CD14-positive monocyte (primary cell): ENCODE measurements at regions not wholly inside any gene's neighbourhood (a gene's known extent, or its start where the extent isn't known, plus 50 kb on each side); places are given as distances from the start of the nearest gene placed in this dataset.

ENCODE experiments used
- DNase-seq, 3 donors: peaks; one replicate each; pipeline ENCODE4 v3.0.0-alpha.2; 2011 to 2022
- H2AFZ ChIP-seq: 2 replicates; pipeline ENCODE4 v1.6.0; 2012; ENCODE audit warnings: mild to moderate bottlenecking, low read depth, low read length, inconsistent platforms; ENCODE audit not compliant: insufficient read depth, poor library complexity, severe bottlenecking
- H3K27ac ChIP-seq, 2 donors: 1 replicate in 1 of 2; 2 replicates in 1 of 2; pipeline ENCODE4 v1.5.1; 2012 to 2013; ENCODE audit warnings: low read length in 2 of 2, control low read depth in 1 of 2, inconsistent platforms in 1 of 2, low read depth in 1 of 2, mild to moderate bottlenecking in 1 of 2
- H3K27me3 ChIP-seq, 2 donors: one replicate each; pipeline versions ENCODE4 v1.6.0 to v1.6.1; 2011 to 2013; ENCODE audit warnings: low read length in 2 of 2; ENCODE audit not compliant: control insufficient read depth in 2 of 2, insufficient read depth in 2 of 2
- H3K36me3 ChIP-seq, 2 donors: replicated peaks in 1 of 2; 1 replicate in 1 of 2; 2 replicates in 1 of 2; pipeline versions ENCODE4 v1.5.1 to v1.6.1; 2012 to 2013; ENCODE audit warnings: low read length in 2 of 2, control low read depth in 1 of 2, inconsistent platforms in 1 of 2, mild to moderate bottlenecking in 1 of 2; ENCODE audit not compliant: insufficient read depth in 2 of 2, control insufficient read depth in 1 of 2
- H3K4me1 ChIP-seq, 2 donors: 1 replicate in 1 of 2; 2 replicates in 1 of 2; pipeline versions ENCODE4 v1.5.1 to v1.6.1; 2012 to 2013; ENCODE audit warnings: low read length in 2 of 2, control low read depth in 1 of 2, inconsistent platforms in 1 of 2, mild to moderate bottlenecking in 1 of 2, moderate library complexity in 1 of 2; ENCODE audit not compliant: insufficient read depth in 2 of 2, control insufficient read depth in 1 of 2
- H3K4me2 ChIP-seq: replicated peaks from 2 replicates; pipeline ENCODE3; 2012; ENCODE audit warnings: low read length, moderate library complexity, mild to moderate bottlenecking; ENCODE audit not compliant: poor library complexity, severe bottlenecking; ENCODE audit errors: extremely low read depth
- H3K4me3 ChIP-seq, 3 experiments: fragments of 200-600 bp in 1 of 3; sonication (generic) in 1 of 3; replicated peaks in 1 of 3; 1 replicate in 2 of 3; 2 replicates in 1 of 3; pipeline ENCODE4 v1.5.1; 2011 to 2013; ENCODE audit warnings: low read length in 3 of 3, mild to moderate bottlenecking in 3 of 3, control low read depth in 2 of 3, low read depth in 2 of 3, inconsistent platforms in 1 of 3, moderate library complexity in 1 of 3
- H3K79me2 ChIP-seq: 2 replicates; pipeline ENCODE4 v1.6.0; 2012; ENCODE audit warnings: mild to moderate bottlenecking, control low read depth, inconsistent platforms, low read length, moderate library complexity; ENCODE audit not compliant: insufficient read depth
- H3K9ac ChIP-seq: 2 replicates; pipeline ENCODE4 v1.6.0; 2017; ENCODE audit warnings: low read length, mild to moderate bottlenecking; ENCODE audit not compliant: insufficient read depth, poor library complexity, severe bottlenecking
- H3K9me3 ChIP-seq, 2 donors: replicated peaks in 1 of 2; 1 replicate in 1 of 2; 2 replicates in 1 of 2; pipeline versions ENCODE4 v1.5.1 to v1.6.1; 2012 to 2013; ENCODE audit warnings: low read length in 2 of 2, control low read depth in 1 of 2; ENCODE audit not compliant: control insufficient read depth in 1 of 2, insufficient read depth in 1 of 2
- H4K20me1 ChIP-seq: 2 replicates; pipeline ENCODE4 v1.6.0; 2012; ENCODE audit warnings: mild to moderate bottlenecking, low read length, control low read depth, moderate library complexity; ENCODE audit not compliant: insufficient read depth
- H3K27ac Mint-ChIP-seq, 7 donors: one replicate each; pipeline ENCODE4 v1.8.0; 2020; ENCODE audit warnings: mild to moderate bottlenecking in 7 of 7, mixed read lengths in 7 of 7, moderate library complexity in 6 of 7, inconsistent platforms in 2 of 7
- H3K27me3 Mint-ChIP-seq, 3 donors: one replicate each; pipeline ENCODE4 v1.8.0; 2021 to 2022; ENCODE audit warnings: low read depth in 3 of 3, mild to moderate bottlenecking in 3 of 3, mixed read lengths in 3 of 3, moderate library complexity in 3 of 3, inconsistent platforms in 1 of 3
- H3K36me3 Mint-ChIP-seq, 2 donors: one replicate each; pipeline ENCODE4 v1.8.0; 2020; ENCODE audit warnings: mixed read lengths in 2 of 2, inconsistent platforms in 1 of 2, mild to moderate bottlenecking in 1 of 2
- H3K4me1 Mint-ChIP-seq: one replicate; pipeline ENCODE4 v1.8.0; 2020; ENCODE audit warnings: mild to moderate bottlenecking, mixed read lengths
- H3K4me3 Mint-ChIP-seq, 2 donors: one replicate each; pipeline ENCODE4 v1.8.0; 2020; ENCODE audit warnings: mild to moderate bottlenecking in 2 of 2, mixed read lengths in 2 of 2, moderate library complexity in 1 of 2
- H3K9me3 Mint-ChIP-seq, 7 donors: one replicate each; pipeline ENCODE4 v1.8.0; 2020 to 2022; ENCODE audit warnings: mixed read lengths in 7 of 7, mild to moderate bottlenecking in 6 of 7, moderate library complexity in 6 of 7, inconsistent platforms in 2 of 7
- CTCF ChIP-seq: fragments of 200-600 bp; IDR thresholded peaks from one replicate; pipeline ENCODE4 v1.8.0; 2022; ENCODE audit warnings: antibody characterized with exemption, mild to moderate bottlenecking
- WGBS: methylation state at CpG from one replicate; pipeline ENCODE4 v1.1.5; 2013; ENCODE audit warnings: missing lambda C conversion rate; ENCODE audit not compliant: insufficient coverage; 5-methylcytosine and 5-hydroxymethylcytosine counted together
- intact Hi-C, 2 donors: fragments of 100-400 bp; cut with micrococcal nuclease; formaldehyde crosslinking; loops; one replicate each; pipeline versions ENCODE4 v1.15.0 to v1.15.1; 2023

GRCh38 chr2:180144338-180144813 is 137.3 kb upstream of the CWC22 start:
- Mint-ChIP-seq H3K4me3 (no peak overlapping the region), H3K9me3 (peaks cover 0 to 2% (median 0%) of the 10 kb centered on the region in 7 donors), H3K27me3 (no peaks in the 10 kb centered on the region), H3K4me1 (no peaks in the 10 kb centered on the region), H3K27ac (no peak overlapping the region), H3K36me3 (no peaks in the 10 kb centered on the region)
- Histone ChIP-seq H3K79me2 (no peaks in the 10 kb centered on the region), H3K4me3 (no peak overlapping the region), H4K20me1 (no peaks in the 10 kb centered on the region), H3K36me3 (no peaks in the 10 kb centered on the region), H3K4me2 (no peak overlapping the region), H3K27me3 (no peaks in the 10 kb centered on the region), H3K9me3 (no peaks in the 10 kb centered on the region), H3K9ac (no peak overlapping the region), H3K27ac (no peak overlapping the region), H3K4me1 (no peaks in the 10 kb centered on the region), H2AFZ (no peak overlapping the region)
- DNase-seq, result no peak
- intact Hi-C loops, result no loop called here
- TF ChIP-seq CTCF, result no peak

GRCh38 chr2:180143633-180144337 is 136.7 kb upstream of the CWC22 start:
- intact Hi-C loops, result no loop called here
- Histone ChIP-seq H3K27me3 (no peaks in the 10 kb centered on the region), H3K9me3 (no peaks in the 10 kb centered on the region), H2AFZ (no peak overlapping the region), H3K9ac (no peak overlapping the region), H4K20me1 (no peaks in the 10 kb centered on the region), H3K79me2 (no peaks in the 10 kb centered on the region), H3K4me2 (no peak overlapping the region), H3K36me3 (no peaks in the 10 kb centered on the region), H3K4me1 (no peaks in the 10 kb centered on the region), H3K27ac (no peak overlapping the region), H3K4me3 (no peak overlapping the region)
- TF ChIP-seq CTCF, result no peak
- Mint-ChIP-seq H3K36me3 (no peaks in the 10 kb centered on the region), H3K27me3 (no peaks in the 10 kb centered on the region), H3K27ac (no peak overlapping the region), H3K4me3 (no peak overlapping the region), H3K4me1 (no peaks in the 10 kb centered on the region), H3K9me3 (peaks cover 0 to 2% (median 0%) of the 10 kb centered on the region in 7 donors)
- WGBS, result 100% methylated on average over 1 of the region's 5 CpGs
- DNase-seq, result no peak
